Esophagus squamous epithelium (tissue), 4 donors: ENCODE measurements at regions not wholly inside any gene's neighbourhood (a gene's known extent, or its start where the extent isn't known, plus 50 kb on each side); places are given as distances from the start of the nearest gene placed in this dataset.

Source experiments
- CTCF ChIP-seq, 6 experiments: fragments of 450-650 bp in 4 of 6; fragments of 200-600 bp in 2 of 6; sonication (generic) in 2 of 6; IDR thresholded peaks; one replicate each; pipeline ENCODE4 v1.5.1; 2016 to 2019; ENCODE audit warnings: antibody characterized with exemption in 6 of 6, mild to moderate bottlenecking in 4 of 6, moderate library complexity in 4 of 6
- POLR2A ChIP-seq, 4 donors: fragments of 450-650 bp; IDR thresholded peaks; one replicate each; pipeline ENCODE4 v1.6.1; 2017; ENCODE audit warnings: antibody characterized with exemption in 4 of 4, mild to moderate bottlenecking in 4 of 4, moderate library complexity in 3 of 4

GRCh38 chrX:121161501-121161933, 114.1 kb downstream of the GLUD2 start:
- no peak for TF ChIP-seq POLR2A (IDR thresholded peaks at IDR 0.05)
- TF ChIP-seq CTCF (IDR thresholded peaks at IDR 0.05): no peak
